ENCODE measurements at regions not wholly inside any gene's neighbourhood (a gene's known extent, or its start where the extent isn't known, plus 50 kb on each side); places are given as distances from the start of the nearest gene placed in this dataset.
"Not testable (repeated sequence)": the region's sequence is repeated elsewhere in the genome, so short reads cannot be mapped to it uniquely, and the experiment has no call there.

GRCh38 chrX:1883772-1884171 is 268.9 kb downstream of the ASMT start:
- Mint-ChIP-seq H3K36me3 (no peaks in the 10 kb centered on the region), H3K4me1 (no peaks in the 10 kb centered on the region), H3K27me3 (peaks cover 5% of the 10 kb centered on the region), H3K9me3 (peaks cover 18% of the 10 kb centered on the region), H3K4me3 (no peak overlapping the region), H3K27ac (no peak overlapping the region)
- DNase-seq, result no peak
- CTCF ChIA-PET, result no interaction called here

DNA sequence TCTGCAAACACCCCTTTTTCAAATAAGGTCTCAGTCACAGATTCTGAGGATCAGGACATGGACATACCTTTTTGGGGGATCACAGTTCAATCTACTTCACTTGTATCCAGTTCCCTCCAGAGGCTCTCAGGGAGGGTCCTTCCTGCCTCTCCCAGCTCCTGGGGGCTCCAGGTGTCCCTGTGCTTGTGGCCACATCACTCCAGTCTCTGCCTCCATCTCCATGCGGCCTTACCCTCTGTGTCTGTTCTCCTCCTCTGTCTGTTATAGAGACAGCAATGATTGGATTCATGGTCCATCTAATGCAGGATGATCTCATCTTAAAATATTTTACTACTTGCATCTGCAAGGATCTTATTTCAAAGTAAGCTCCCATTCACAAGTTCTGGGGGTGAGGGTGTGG is 269.6 kb downstream of the ASMT start:
- Mint-ChIP-seq H3K4me1 (no peaks in the 10 kb centered on the region), H3K36me3 (no peaks in the 10 kb centered on the region), H3K9me3 (peaks cover 14% of the 10 kb centered on the region), H3K27me3 (peaks cover 5% of the 10 kb centered on the region), H3K27ac (no peak overlapping the region), H3K4me3 (no peak overlapping the region)
- CTCF ChIA-PET, result no interaction called here
- no peak for DNase-seq

GRCh38 chrX:1885116-1885515 is 270.3 kb downstream of the ASMT start:
- CTCF ChIA-PET, result no interaction called here
- no peak overlapping the region for H3K27ac Mint-ChIP-seq
- no peak for DNase-seq

DNA sequence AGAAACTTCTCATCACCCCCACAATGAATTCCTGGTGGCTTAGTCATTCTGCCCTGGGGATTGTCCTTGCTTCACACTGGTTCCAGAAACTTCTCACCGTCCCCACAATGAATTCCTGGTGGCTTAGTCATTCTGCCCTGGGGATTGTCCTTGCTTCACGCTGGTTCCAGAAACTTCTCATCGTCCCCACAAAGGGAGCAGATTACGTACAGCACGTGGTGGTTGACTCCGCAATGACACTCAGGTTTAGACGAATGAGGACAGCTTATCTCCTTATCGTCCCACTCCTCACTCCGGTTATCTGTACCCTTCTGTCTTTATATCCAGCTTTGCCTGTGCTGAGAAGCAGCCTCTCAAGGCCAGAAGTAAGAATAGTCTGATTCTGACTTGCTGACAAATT is 273.4 kb downstream of the ASMT start:
- H3K4me1 Mint-ChIP-seq, H3K9me3 Mint-ChIP-seq, CTCF ChIA-PET, H3K27me3 Mint-ChIP-seq, H3K27ac Mint-ChIP-seq, H3K36me3 Mint-ChIP-seq, H3K4me3 Mint-ChIP-seq, DNase-seq: not testable (repeated sequence)

More at GRCh38 chrX:1885116-1885515, 270.3 kb downstream of the ASMT start:
- Mint-ChIP-seq H3K9me3 (peaks cover 12% of the 10 kb centered on the region), H3K4me1 (no peaks in the 10 kb centered on the region), H3K36me3 (no peaks in the 10 kb centered on the region), H3K4me3 (no peak overlapping the region), H3K27me3 (peaks cover 5% of the 10 kb centered on the region)

DNA sequence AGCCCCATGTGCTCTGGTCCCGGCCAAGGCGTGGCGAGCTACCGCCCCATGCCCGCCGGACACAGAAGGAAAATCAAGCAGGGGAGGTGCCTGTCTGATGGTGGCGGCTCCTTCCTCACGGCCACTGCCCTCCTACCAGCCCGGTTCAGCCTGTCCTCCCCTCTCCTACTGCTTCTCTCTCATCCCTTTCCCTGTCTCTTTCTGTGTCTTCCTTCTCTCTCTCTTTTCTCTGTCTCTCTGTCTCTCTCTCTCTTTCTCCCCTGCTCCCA is 279.1 kb downstream of the ASMT start:
- H3K27me3 Mint-ChIP-seq, result no peaks in the 10 kb centered on the region
- no peaks in the 10 kb centered on the region for H3K4me1 Mint-ChIP-seq
- no peak overlapping the region for H3K4me3 Mint-ChIP-seq
- DNase-seq, result no peak
- peaks cover 9% of the 10 kb centered on the region for H3K9me3 Mint-ChIP-seq
- H3K36me3 Mint-ChIP-seq, result no peaks in the 10 kb centered on the region
- no peak overlapping the region for H3K27ac Mint-ChIP-seq
- CTCF ChIA-PET, result no interaction called here

DNA sequence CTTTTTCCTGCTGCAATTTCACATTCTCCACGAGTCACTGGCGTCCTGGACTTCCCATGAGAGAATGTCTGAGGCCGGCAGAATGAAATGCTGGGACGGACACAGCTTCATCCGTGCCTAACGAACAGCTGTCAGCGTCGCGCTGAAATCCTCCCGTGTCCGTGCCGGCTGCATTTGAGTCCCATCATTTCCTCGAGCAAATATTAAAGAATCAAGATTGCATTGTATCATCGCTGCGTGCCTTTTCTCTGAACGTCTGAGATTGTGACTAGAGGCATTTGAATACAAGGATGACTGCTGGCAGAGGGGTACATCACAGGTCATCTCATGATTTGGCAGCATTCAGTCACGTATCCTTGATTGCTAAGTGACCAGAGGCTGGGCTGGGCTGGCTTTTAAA is 279.9 kb downstream of the ASMT start:
- H3K36me3 Mint-ChIP-seq, result no peaks in the 10 kb centered on the region
- peaks cover 7% of the 10 kb centered on the region for H3K9me3 Mint-ChIP-seq
- H3K27me3 Mint-ChIP-seq, result no peaks in the 10 kb centered on the region
- no peak overlapping the region for H3K4me3 Mint-ChIP-seq
- no peaks in the 10 kb centered on the region for H3K4me1 Mint-ChIP-seq
- CTCF ChIA-PET, result no interaction called here
- no peak for DNase-seq
- no peak overlapping the region for H3K27ac Mint-ChIP-seq

DNA sequence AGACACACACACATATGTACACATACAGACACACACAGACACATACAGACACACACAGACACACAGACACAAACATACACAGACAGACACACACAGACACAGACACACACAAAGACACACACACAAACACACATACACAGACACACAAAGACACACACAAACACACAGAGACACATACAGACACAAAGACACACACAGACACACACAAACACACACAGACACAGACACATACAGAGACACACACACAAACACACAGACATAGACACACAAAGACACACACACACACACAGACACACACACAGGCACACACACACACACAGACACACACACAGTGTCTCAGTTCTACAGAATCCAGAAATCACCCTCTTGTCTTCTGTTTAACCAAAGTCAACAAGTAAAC is 280.7 kb downstream of the ASMT start:
- Mint-ChIP-seq H3K4me1 (no peaks in the 10 kb centered on the region), H3K9me3 (peaks cover 7% of the 10 kb centered on the region), H3K27ac (no peak overlapping the region), H3K36me3 (no peaks in the 10 kb centered on the region), H3K4me3 (no peak overlapping the region), H3K27me3 (no peaks in the 10 kb centered on the region)
- CTCF ChIA-PET, result no interaction called here
- no peak for DNase-seq

DNA sequence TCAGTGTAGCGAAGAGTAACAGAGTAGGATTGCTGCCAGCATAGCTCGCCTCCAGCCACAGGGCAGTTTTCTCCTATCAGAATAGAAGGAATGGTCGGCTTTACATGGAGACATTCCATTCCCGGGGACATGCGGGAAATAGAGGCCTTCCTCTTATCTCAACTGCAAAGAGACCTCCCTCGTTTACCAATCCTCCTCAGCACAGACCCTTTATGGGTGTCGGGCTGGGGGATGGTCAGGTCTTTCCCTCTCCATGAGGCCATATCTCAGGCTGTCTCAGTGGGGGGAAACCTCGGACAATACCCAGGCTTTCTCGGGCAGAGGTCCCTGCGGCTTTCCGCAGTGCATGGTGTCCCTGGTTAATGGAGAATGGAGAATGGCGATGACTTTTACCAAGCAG is 285.0 kb downstream of the ASMT start:
- CTCF ChIA-PET, result no interaction called here
- no peak overlapping the region for H3K4me3 Mint-ChIP-seq
- H3K27ac Mint-ChIP-seq, result no peak overlapping the region
- no peak for DNase-seq
- H3K27me3 Mint-ChIP-seq, result no peaks in the 10 kb centered on the region
- no peaks in the 10 kb centered on the region for H3K9me3 Mint-ChIP-seq
- H3K36me3 Mint-ChIP-seq, result no peaks in the 10 kb centered on the region
- no peaks in the 10 kb centered on the region for H3K4me1 Mint-ChIP-seq

DNA sequence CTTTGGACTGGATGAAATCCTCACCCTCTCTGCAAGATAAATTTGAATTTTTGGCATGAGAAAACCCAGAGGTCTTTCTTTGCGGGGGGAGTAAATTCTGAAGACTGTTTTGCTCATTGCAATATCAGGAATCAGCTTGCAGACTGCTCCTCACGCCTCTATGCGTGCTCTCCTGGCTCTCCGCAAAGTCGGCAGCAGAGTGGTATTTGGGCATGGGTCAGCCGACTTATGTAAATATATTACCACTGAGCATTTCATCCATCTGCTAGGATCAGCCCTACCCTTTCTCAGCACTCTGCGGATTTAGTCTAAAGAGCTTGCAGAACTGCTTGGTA is 288.0 kb downstream of the ASMT start:
- Mint-ChIP-seq H3K9me3 (peaks cover 2% of the 10 kb centered on the region), H3K27me3 (no peaks in the 10 kb centered on the region), H3K4me3 (no peak overlapping the region), H3K36me3 (no peaks in the 10 kb centered on the region), H3K4me1 (no peaks in the 10 kb centered on the region), H3K27ac (no peak overlapping the region)
- CTCF ChIA-PET, result no interaction called here
- no peak for DNase-seq

DNA sequence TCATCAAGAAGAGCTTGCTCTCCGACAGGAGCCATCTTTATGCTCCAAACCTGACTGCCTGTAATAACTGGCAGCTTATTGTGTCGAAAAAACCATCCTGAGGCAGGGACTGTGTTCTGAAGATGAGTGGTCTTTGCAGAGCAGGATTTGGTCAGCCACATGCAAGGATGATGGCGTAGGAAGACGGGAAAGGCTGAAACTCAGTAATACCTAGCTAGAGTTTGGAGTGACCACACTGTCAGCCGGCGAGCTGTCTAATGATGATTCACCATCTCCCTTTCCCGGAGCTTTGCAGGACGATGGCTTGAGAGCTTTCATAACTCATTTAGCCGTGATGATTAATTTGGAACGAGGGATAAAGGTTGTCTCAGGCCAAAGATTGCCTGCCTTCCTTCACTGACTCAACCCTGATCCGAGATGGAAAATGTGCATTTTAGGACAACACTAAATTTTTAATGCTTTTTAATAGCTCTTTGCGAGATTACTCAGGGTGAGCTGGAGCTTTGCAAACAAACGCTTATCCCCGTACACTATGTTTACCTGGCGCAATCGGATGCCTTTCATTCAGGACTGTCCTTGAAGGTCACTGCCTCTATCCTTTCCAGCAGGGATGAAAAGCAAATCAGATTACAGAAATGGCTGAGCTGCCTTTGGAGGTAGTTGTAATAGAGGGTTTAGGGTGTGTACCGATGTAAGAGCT is 288.5 kb downstream of the ASMT start:
- CTCF ChIA-PET, result no interaction called here
- Mint-ChIP-seq H3K4me3 (no peak overlapping the region), H3K4me1 (no peaks in the 10 kb centered on the region), H3K27me3 (no peaks in the 10 kb centered on the region), H3K27ac (no peak overlapping the region), H3K36me3 (no peaks in the 10 kb centered on the region), H3K9me3 (peaks cover 2% of the 10 kb centered on the region)
- DNase-seq, result no peak

DNA sequence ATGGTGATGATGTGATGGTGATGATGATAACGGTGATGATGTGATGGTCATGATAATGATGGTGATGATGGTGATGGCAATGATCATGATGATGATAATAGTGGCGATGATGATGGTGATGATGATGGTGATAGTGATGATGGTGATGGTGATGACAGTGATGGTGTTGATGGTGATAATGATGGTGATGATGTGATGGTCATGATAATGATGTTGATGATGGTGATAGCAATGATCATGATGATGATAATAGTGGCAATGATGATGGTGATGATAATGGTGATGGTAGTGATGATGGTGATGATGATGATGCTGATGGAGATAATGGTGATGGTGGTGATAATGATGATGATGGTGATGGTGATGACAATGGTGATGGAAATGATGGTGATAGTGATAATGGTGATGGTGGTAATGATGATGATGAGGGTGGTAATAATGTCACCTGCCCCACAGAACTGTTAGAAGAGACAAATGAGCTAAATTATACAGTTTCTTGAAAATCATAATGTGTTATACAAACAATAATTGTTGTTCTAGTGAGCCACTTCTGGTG is 289.9 kb downstream of the ASMT start:
- Mint-ChIP-seq H3K4me1 (no peaks in the 10 kb centered on the region), H3K4me3 (no peak overlapping the region), H3K27me3 (no peaks in the 10 kb centered on the region), H3K36me3 (no peaks in the 10 kb centered on the region), H3K27ac (no peak overlapping the region), H3K9me3 (peaks cover 2% of the 10 kb centered on the region)
- DNase-seq, result no peak
- CTCF ChIA-PET, result no interaction called here

DNA sequence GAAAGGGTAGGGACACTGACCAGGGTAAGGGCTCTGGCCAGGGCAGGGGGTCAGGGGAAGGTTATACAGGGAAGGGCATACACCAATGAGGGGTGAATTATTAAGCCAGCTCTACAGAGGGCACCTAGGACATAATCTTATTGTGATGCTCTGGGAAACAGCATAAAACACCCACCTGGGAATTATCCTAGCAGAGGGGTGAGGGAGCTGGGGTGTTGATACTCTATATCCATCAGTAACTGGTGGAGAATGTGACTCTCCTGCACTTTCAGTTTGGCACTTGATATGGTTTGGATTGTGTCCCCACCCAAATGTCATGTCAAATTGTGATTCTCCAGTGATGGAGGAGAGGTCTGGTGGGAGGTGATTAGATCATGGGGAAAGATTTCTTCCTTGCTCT is 291.2 kb downstream of the ASMT start:
- CTCF ChIA-PET, result no interaction called here
- no peak for DNase-seq
- Mint-ChIP-seq H3K27ac (no peak overlapping the region), H3K4me3 (no peak overlapping the region), H3K27me3 (no peaks in the 10 kb centered on the region), H3K9me3 (peaks cover 2% of the 10 kb centered on the region), H3K4me1 (no peaks in the 10 kb centered on the region), H3K36me3 (no peaks in the 10 kb centered on the region)

- H3K27ac Mint-ChIP-seq, CTCF ChIA-PET, H3K4me3 Mint-ChIP-seq, H3K27me3 Mint-ChIP-seq, H3K9me3 Mint-ChIP-seq, DNase-seq, H3K36me3 Mint-ChIP-seq, H3K4me1 Mint-ChIP-seq: not testable (repeated sequence)
These were observed 294.1 kb downstream of the ASMT start for GRCh38 chrX:1908996-1909395.

DNA sequence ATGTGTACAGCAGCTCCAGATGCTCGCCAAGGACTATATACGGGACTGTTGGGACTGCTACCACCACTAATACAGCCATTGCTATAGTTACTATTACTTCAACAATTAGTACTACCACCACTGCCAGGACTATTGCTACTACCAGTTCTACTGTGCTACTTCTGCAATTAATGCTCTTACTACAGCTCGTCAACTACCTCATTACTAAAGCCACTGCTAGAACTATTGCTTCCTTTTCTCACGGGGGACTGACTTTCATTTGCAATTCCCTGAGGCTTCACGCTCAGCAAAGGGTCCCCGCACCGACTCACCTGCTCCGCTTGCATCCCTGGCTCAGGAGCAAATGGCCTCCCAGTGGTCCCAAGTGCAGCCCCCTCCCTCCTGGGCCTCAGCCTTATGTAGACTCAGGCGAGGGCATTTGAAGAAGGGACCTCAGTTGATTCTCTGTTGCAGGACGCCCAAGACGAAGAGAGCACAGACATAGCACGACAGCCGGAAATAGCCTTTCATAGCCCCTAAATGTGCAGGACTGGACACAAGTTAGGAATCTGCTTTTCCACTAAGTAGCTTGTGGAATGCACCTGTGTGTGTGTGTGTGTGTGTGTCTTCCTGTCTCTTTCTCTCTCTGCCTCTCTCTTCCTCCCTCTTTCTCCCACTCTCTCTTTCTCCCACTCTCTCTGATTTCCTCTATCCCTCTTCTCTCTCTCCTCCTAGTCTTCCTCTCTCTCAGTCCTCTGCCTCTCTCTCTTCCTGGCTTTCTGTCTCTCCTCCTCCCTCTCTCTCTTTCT is 294.8 kb downstream of the ASMT start:
- CTCF ChIA-PET, result no interaction called here
- peaks cover 2% of the 10 kb centered on the region for H3K9me3 Mint-ChIP-seq

GRCh38 chrX:1910207-1910470 is 295.3 kb downstream of the ASMT start:
- CTCF ChIA-PET, result no interaction called here
- DNase-seq, result no peak
- Mint-ChIP-seq H3K4me1 (no peaks in the 10 kb centered on the region), H3K4me3 (no peak overlapping the region), H3K9me3 (peaks cover 2% of the 10 kb centered on the region), H3K36me3 (no peaks in the 10 kb centered on the region), H3K27me3 (no peaks in the 10 kb centered on the region), H3K27ac (no peak overlapping the region)

More for the DNA sequence above, 294.8 kb downstream of the ASMT start:
- no peak overlapping the region for H3K27ac Mint-ChIP-seq
- no peak for DNase-seq
- no peaks in the 10 kb centered on the region for H3K4me1 Mint-ChIP-seq
- no peaks in the 10 kb centered on the region for H3K27me3 Mint-ChIP-seq
- no peaks in the 10 kb centered on the region for H3K36me3 Mint-ChIP-seq
- no peak overlapping the region for H3K4me3 Mint-ChIP-seq
